Activated CD4-positive, alpha-beta memory T cell treated with anti-CD3 and anti-CD28 coated beads, Interleukin-2, amount 10 ng/mL, durations not matched to agents 7 days and 5 days (primary cell): ENCODE measurements at regions not wholly inside any gene's neighbourhood (a gene's known extent, or its start where the extent isn't known, plus 50 kb on each side); places are given as distances from the start of the nearest gene placed in this dataset.

Source experiments
- CTCF ChIA-PET: fragments of 350-600 bp; sonication (Branson Sonifier 250); formaldehyde crosslinking; loops from one replicate; lab custom pipeline; 2021; ENCODE audit warnings: antibody characterized with exemption, inconsistent platforms; lab: Charles Lee
- POLR2A ChIA-PET: fragments of 350-600 bp; sonication (Branson Sonifier 250); formaldehyde crosslinking; loops from one replicate; lab custom pipeline; 2021; ENCODE audit warnings: antibody characterized with exemption; lab: Charles Lee
- DNase-seq: peaks from one replicate; pipeline ENCODE4 v3.0.0-alpha.2; 2020
- H3K27ac Mint-ChIP-seq: one replicate; pipeline ENCODE4 v1.8.0; 2021; ENCODE audit warnings: mild to moderate bottlenecking, mixed read lengths
- H3K27me3 Mint-ChIP-seq: one replicate; pipeline ENCODE4 v1.8.0; 2021; ENCODE audit warnings: mixed read lengths
- H3K36me3 Mint-ChIP-seq: one replicate; pipeline ENCODE4 v1.8.0; 2021; ENCODE audit warnings: low read depth, mixed read lengths
- H3K4me1 Mint-ChIP-seq: one replicate; pipeline ENCODE4 v1.8.0; 2021; ENCODE audit warnings: mixed read lengths
- H3K4me3 Mint-ChIP-seq: one replicate; pipeline ENCODE4 v1.8.0; 2021; ENCODE audit warnings: mild to moderate bottlenecking, mixed read lengths
- H3K9me3 Mint-ChIP-seq: one replicate; pipeline ENCODE4 v1.8.0; 2021; ENCODE audit warnings: mixed read lengths

- Mint-ChIP-seq H3K4me3 (no peak overlapping the region), H3K4me1 (no peaks in the 10 kb centered on the region), H3K36me3 (no peaks in the 10 kb centered on the region), H3K27ac (no peak overlapping the region), H3K27me3 (no peaks in the 10 kb centered on the region), H3K9me3 (peaks cover 24% of the 10 kb centered on the region)
- ChIA-PET CTCF (no interaction called here), POLR2A (no interaction called here)
- no peak for DNase-seq
Observed at GRCh38 chr6:62640749-62641148, 354.7 kb upstream of the KHDRBS2 start.

GRCh38 chr6:62626661-62627060 lies 340.6 kb upstream of the KHDRBS2 start:
- H3K9me3 Mint-ChIP-seq: peaks cover 10% of the 10 kb centered on the region
- ChIA-PET CTCF (no interaction called here), POLR2A (no interaction called here)
- no peak for DNase-seq
- H3K4me3 Mint-ChIP-seq: no peak overlapping the region
- no peaks in the 10 kb centered on the region for H3K36me3 Mint-ChIP-seq
- H3K27me3 Mint-ChIP-seq: no peaks in the 10 kb centered on the region
- H3K27ac Mint-ChIP-seq: no peak overlapping the region
- H3K4me1 Mint-ChIP-seq: no peaks in the 10 kb centered on the region

GRCh38 chr6:62623846-62624532 lies 338.0 kb upstream of the KHDRBS2 start:
- no peak overlapping the region for H3K27ac Mint-ChIP-seq
- H3K4me1 Mint-ChIP-seq: no peaks in the 10 kb centered on the region
- peaks cover 8% of the 10 kb centered on the region for H3K9me3 Mint-ChIP-seq
- ChIA-PET CTCF (no interaction called here), POLR2A (no interaction called here)
- DNase-seq: no peak
- H3K36me3 Mint-ChIP-seq: no peaks in the 10 kb centered on the region
- no peaks in the 10 kb centered on the region for H3K27me3 Mint-ChIP-seq
- H3K4me3 Mint-ChIP-seq: no peak overlapping the region

- Mint-ChIP-seq H3K4me1 (no peaks in the 10 kb centered on the region), H3K4me3 (no peak overlapping the region), H3K27ac (no peak overlapping the region), H3K9me3 (peaks cover 22% of the 10 kb centered on the region), H3K27me3 (no peaks in the 10 kb centered on the region), H3K36me3 (no peaks in the 10 kb centered on the region)
- POLR2A ChIA-PET: no interaction called here
- CTCF ChIA-PET: no interaction called here
- DNase-seq: no peak
Observed at GRCh38 chr6:62615366-62616015, 329.5 kb upstream of the KHDRBS2 start.

- Mint-ChIP-seq H3K4me3 (no peak overlapping the region), H3K4me1 (no peaks in the 10 kb centered on the region), H3K36me3 (no peaks in the 10 kb centered on the region), H3K9me3 (peaks cover 27% of the 10 kb centered on the region), H3K27me3 (no peaks in the 10 kb centered on the region), H3K27ac (no peak overlapping the region)
- CTCF ChIA-PET: no interaction called here
- DNase-seq: no peak
- POLR2A ChIA-PET: no interaction called here
Observed at GRCh38 chr6:62614442-62614841, 328.4 kb upstream of the KHDRBS2 start.

- CTCF ChIA-PET: no interaction called here
- no peaks in the 10 kb centered on the region for H3K4me1 Mint-ChIP-seq
- DNase-seq: no peak
- H3K27me3 Mint-ChIP-seq: no peaks in the 10 kb centered on the region
- no peaks in the 10 kb centered on the region for H3K36me3 Mint-ChIP-seq
- H3K9me3 Mint-ChIP-seq: peaks cover 29% of the 10 kb centered on the region
- POLR2A ChIA-PET: no interaction called here
- no peak overlapping the region for H3K4me3 Mint-ChIP-seq
- no peak overlapping the region for H3K27ac Mint-ChIP-seq
Observed at GRCh38 chr6:62613928-62614327, 327.9 kb upstream of the KHDRBS2 start.

GRCh38 chr6:62612471-62612870 lies 326.4 kb upstream of the KHDRBS2 start:
- ChIA-PET POLR2A (no interaction called here), CTCF (no interaction called here)
- H3K36me3 Mint-ChIP-seq: no peaks in the 10 kb centered on the region
- DNase-seq: no peak
- H3K4me3 Mint-ChIP-seq: no peak overlapping the region
- no peaks in the 10 kb centered on the region for H3K27me3 Mint-ChIP-seq
- peaks cover 28% of the 10 kb centered on the region for H3K9me3 Mint-ChIP-seq
- H3K4me1 Mint-ChIP-seq: no peaks in the 10 kb centered on the region
- H3K27ac Mint-ChIP-seq: no peak overlapping the region

GRCh38 chr6:62570372-62570771 lies 284.3 kb upstream of the KHDRBS2 start:
- Mint-ChIP-seq H3K27ac (no peak overlapping the region), H3K9me3 (peaks cover 8% of the 10 kb centered on the region), H3K4me1 (no peaks in the 10 kb centered on the region), H3K27me3 (no peaks in the 10 kb centered on the region), H3K4me3 (no peak overlapping the region), H3K36me3 (no peaks in the 10 kb centered on the region)
- ChIA-PET CTCF (no interaction called here), POLR2A (no interaction called here)
- DNase-seq: no peak

- no peaks in the 10 kb centered on the region for H3K27me3 Mint-ChIP-seq
- H3K27ac Mint-ChIP-seq: no peak overlapping the region
- no peak for DNase-seq
- H3K4me1 Mint-ChIP-seq: no peaks in the 10 kb centered on the region
- H3K9me3 Mint-ChIP-seq: peaks cover 5% of the 10 kb centered on the region
- H3K36me3 Mint-ChIP-seq: no peaks in the 10 kb centered on the region
- H3K4me3 Mint-ChIP-seq: no peak overlapping the region
- POLR2A ChIA-PET: no interaction called here
- CTCF ChIA-PET: no interaction called here
Observed at GRCh38 chr6:62541502-62541901, 255.5 kb upstream of the KHDRBS2 start.

GRCh38 chr6:62530985-62531384 lies 245.0 kb upstream of the KHDRBS2 start:
- Mint-ChIP-seq H3K36me3 (no peaks in the 10 kb centered on the region), H3K27ac (no peak overlapping the region), H3K27me3 (no peaks in the 10 kb centered on the region), H3K4me1 (no peaks in the 10 kb centered on the region), H3K9me3 (peaks cover 11% of the 10 kb centered on the region), H3K4me3 (no peak overlapping the region)
- DNase-seq: no peak
- CTCF ChIA-PET: no interaction called here
- POLR2A ChIA-PET: no interaction called here

- Mint-ChIP-seq H3K27me3 (no peaks in the 10 kb centered on the region), H3K36me3 (no peaks in the 10 kb centered on the region)
- CTCF ChIA-PET: no interaction called here
Observed at GRCh38 chr6:62528894-62529526, 243.0 kb upstream of the KHDRBS2 start.

GRCh38 chr6:62523630-62524029 lies 237.6 kb upstream of the KHDRBS2 start:
- ChIA-PET CTCF (no interaction called here), POLR2A (no interaction called here)
- H3K36me3 Mint-ChIP-seq: no peaks in the 10 kb centered on the region
- H3K4me1 Mint-ChIP-seq: no peaks in the 10 kb centered on the region
- no peak overlapping the region for H3K27ac Mint-ChIP-seq
- H3K4me3 Mint-ChIP-seq: no peak overlapping the region
- H3K9me3 Mint-ChIP-seq: peaks cover 12% of the 10 kb centered on the region
- H3K27me3 Mint-ChIP-seq: no peaks in the 10 kb centered on the region
- DNase-seq: no peak

More at GRCh38 chr6:62528894-62529526, 243.0 kb upstream of the KHDRBS2 start:
- POLR2A ChIA-PET: no interaction called here
- no peaks in the 10 kb centered on the region for H3K4me1 Mint-ChIP-seq
- DNase-seq: no peak
- no peak overlapping the region for H3K27ac Mint-ChIP-seq
- peaks cover 12% of the 10 kb centered on the region for H3K9me3 Mint-ChIP-seq
- H3K4me3 Mint-ChIP-seq: no peak overlapping the region

GRCh38 chr6:62519574-62519973 lies 233.5 kb upstream of the KHDRBS2 start:
- ChIA-PET CTCF (no interaction called here), POLR2A (no interaction called here)
- H3K27ac Mint-ChIP-seq: no peak overlapping the region
- no peak overlapping the region for H3K4me3 Mint-ChIP-seq
- H3K36me3 Mint-ChIP-seq: no peaks in the 10 kb centered on the region
- H3K4me1 Mint-ChIP-seq: no peaks in the 10 kb centered on the region
- peaks cover 7% of the 10 kb centered on the region for H3K9me3 Mint-ChIP-seq
- no peak for DNase-seq
- no peaks in the 10 kb centered on the region for H3K27me3 Mint-ChIP-seq
